ENCODE measurements at regions not wholly inside any gene's neighbourhood (a gene's known extent, or its start where the extent isn't known, plus 50 kb on each side); places are given as distances from the start of the nearest gene placed in this dataset.

DNA sequence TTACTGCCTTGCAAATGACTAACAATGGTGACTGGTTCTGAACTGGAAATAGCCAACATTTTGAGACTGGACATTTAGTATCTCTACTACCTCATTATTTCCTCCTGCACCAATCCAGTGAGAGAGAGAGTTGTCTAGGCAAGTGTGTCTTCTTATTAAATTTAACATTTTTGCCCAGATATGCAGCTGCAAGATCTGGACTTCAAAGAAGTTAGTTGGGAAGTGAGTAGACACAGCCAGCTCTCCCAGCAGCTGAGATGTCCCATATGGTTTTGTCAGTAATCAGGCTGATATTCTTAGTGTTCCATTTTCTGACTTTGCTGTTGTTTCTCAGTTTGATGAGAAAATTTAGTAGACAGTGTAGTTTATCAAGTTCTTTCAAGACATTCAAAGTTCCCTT is 1778.8 kb upstream of the CDH6 start:
- Mint-ChIP-seq H3K9me3 (no peaks in the 10 kb centered on the region), H3K27ac (no peak overlapping the region), H3K36me3 (ENCODE audit: low read depth) (no peaks in the 10 kb centered on the region), H3K4me1 (no peaks in the 10 kb centered on the region), H3K27me3 (ENCODE audit: low read depth) (no peaks in the 10 kb centered on the region), H3K4me3 (no peak overlapping the region)
- TF ChIP-seq, protein P1, sequence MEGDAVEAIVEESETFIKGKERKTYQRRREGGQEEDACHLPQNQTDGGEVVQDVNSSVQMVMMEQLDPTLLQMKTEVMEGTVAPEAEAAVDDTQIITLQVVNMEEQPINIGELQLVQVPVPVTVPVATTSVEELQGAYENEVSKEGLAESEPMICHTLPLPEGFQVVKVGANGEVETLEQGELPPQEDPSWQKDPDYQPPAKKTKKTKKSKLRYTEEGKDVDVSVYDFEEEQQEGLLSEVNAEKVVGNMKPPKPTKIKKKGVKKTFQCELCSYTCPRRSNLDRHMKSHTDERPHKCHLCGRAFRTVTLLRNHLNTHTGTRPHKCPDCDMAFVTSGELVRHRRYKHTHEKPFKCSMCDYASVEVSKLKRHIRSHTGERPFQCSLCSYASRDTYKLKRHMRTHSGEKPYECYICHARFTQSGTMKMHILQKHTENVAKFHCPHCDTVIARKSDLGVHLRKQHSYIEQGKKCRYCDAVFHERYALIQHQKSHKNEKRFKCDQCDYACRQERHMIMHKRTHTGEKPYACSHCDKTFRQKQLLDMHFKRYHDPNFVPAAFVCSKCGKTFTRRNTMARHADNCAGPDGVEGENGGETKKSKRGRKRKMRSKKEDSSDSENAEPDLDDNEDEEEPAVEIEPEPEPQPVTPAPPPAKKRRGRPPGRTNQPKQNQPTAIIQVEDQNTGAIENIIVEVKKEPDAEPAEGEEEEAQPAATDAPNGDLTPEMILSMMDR (IDR thresholded peaks at IDR 0.05; ENCODE audit: unreplicated experiment in 3 of 3) = no peak

DNA sequence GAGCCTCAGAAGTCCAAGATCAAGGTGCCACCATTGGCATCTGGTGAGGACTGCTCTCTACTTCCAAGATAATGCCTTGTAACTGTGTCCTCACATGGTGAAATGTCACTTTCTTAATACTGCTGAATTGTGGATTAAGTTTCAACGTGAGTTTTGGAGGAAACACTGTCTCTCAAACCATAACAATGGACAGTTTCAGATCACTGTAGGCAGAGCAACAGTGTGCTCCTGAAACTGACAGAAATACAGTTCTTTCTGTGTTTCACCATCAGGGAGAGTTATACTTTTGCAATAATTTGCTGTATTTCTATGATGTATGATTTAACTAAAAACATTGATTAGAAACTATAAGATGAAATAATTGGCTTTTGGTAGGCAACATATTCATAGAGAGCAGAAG is 1780.5 kb upstream of the CDH6 start:
- Mint-ChIP-seq H3K27ac (no peak overlapping the region), H3K4me3 (no peak overlapping the region), H3K27me3 (ENCODE audit: low read depth) (no peaks in the 10 kb centered on the region), H3K36me3 (ENCODE audit: low read depth) (no peaks in the 10 kb centered on the region), H3K4me1 (no peaks in the 10 kb centered on the region), H3K9me3 (no peaks in the 10 kb centered on the region)
- TF ChIP-seq, protein P1 (IDR thresholded peaks at IDR 0.05; ENCODE audit: unreplicated experiment in 3 of 3) = no peak

GRCh38 chr5:29402270-29402669 is 1791.2 kb upstream of the CDH6 start:
- no peaks in the 10 kb centered on the region for H3K27me3 Mint-ChIP-seq (ENCODE audit: low read depth)
- no peaks in the 10 kb centered on the region for H3K36me3 Mint-ChIP-seq (ENCODE audit: low read depth)
- no peak overlapping the region for H3K4me3 Mint-ChIP-seq
- TF ChIP-seq, protein P1 (IDR thresholded peaks at IDR 0.05; ENCODE audit: unreplicated experiment in 3 of 3) = no peak
- H3K27ac Mint-ChIP-seq = no peak overlapping the region
- no peaks in the 10 kb centered on the region for H3K4me1 Mint-ChIP-seq
- H3K9me3 Mint-ChIP-seq = peaks cover 17% of the 10 kb centered on the region

DNA sequence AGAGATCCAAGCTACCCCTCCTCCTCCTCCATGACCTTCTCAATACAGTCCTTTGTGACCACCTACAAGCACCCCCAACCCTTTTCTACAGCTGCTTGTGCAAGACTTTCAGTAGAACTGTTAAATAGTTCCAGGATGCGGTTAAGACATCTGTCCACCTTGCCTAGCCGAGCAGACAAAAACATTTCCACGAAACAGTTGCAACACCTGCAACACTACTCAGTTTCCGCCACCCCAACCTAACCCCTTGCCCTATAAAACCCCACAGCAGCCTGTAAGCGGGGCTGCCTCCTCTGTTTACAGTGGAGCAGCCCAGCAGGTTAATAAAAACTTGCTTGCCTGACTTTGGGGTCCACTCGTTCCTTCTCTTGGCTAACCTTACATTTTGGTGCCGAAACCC is 1803.5 kb upstream of the CDH6 start:
- Mint-ChIP-seq H3K9me3 (peaks cover 7% of the 10 kb centered on the region), H3K27ac (no peak overlapping the region), H3K36me3 (ENCODE audit: low read depth) (no peaks in the 10 kb centered on the region), H3K4me1 (no peaks in the 10 kb centered on the region), H3K4me3 (no peak overlapping the region), H3K27me3 (ENCODE audit: low read depth) (no peaks in the 10 kb centered on the region)
- TF ChIP-seq, protein P1 (IDR thresholded peaks at IDR 0.05; ENCODE audit: unreplicated experiment in 3 of 3) = no peak

- no peak overlapping the region for H3K4me3 Mint-ChIP-seq
- no peak overlapping the region for H3K27ac Mint-ChIP-seq
- TF ChIP-seq, protein P1 (IDR thresholded peaks at IDR 0.05; ENCODE audit: unreplicated experiment in 3 of 3) = no peak
- peaks cover 7% of the 10 kb centered on the region for H3K9me3 Mint-ChIP-seq
- H3K27me3 Mint-ChIP-seq (ENCODE audit: low read depth) = no peaks in the 10 kb centered on the region
- no peaks in the 10 kb centered on the region for H3K4me1 Mint-ChIP-seq
- H3K36me3 Mint-ChIP-seq (ENCODE audit: low read depth) = no peaks in the 10 kb centered on the region
These were observed 1806.1 kb upstream of the CDH6 start for GRCh38 chr5:29387384-29387783.

GRCh38 chr5:29382780-29383179 is 1810.7 kb upstream of the CDH6 start:
- no peak overlapping the region for H3K4me3 Mint-ChIP-seq
- H3K27me3 Mint-ChIP-seq (ENCODE audit: low read depth) = no peaks in the 10 kb centered on the region

More at GRCh38 chr5:29382780-29383179, 1810.7 kb upstream of the CDH6 start:
- Mint-ChIP-seq H3K27ac (no peak overlapping the region), H3K36me3 (ENCODE audit: low read depth) (no peaks in the 10 kb centered on the region), H3K4me1 (no peaks in the 10 kb centered on the region), H3K9me3 (no peaks in the 10 kb centered on the region)
- TF ChIP-seq, protein P1 (IDR thresholded peaks at IDR 0.05; ENCODE audit: unreplicated experiment in 3 of 3) = no peak

Measured in nephron (organoid).